ENCODE measurements at regions not wholly inside any gene's neighbourhood (a gene's known extent, or its start where the extent isn't known, plus 50 kb on each side); places are given as distances from the start of the nearest gene placed in this dataset.

DNA sequence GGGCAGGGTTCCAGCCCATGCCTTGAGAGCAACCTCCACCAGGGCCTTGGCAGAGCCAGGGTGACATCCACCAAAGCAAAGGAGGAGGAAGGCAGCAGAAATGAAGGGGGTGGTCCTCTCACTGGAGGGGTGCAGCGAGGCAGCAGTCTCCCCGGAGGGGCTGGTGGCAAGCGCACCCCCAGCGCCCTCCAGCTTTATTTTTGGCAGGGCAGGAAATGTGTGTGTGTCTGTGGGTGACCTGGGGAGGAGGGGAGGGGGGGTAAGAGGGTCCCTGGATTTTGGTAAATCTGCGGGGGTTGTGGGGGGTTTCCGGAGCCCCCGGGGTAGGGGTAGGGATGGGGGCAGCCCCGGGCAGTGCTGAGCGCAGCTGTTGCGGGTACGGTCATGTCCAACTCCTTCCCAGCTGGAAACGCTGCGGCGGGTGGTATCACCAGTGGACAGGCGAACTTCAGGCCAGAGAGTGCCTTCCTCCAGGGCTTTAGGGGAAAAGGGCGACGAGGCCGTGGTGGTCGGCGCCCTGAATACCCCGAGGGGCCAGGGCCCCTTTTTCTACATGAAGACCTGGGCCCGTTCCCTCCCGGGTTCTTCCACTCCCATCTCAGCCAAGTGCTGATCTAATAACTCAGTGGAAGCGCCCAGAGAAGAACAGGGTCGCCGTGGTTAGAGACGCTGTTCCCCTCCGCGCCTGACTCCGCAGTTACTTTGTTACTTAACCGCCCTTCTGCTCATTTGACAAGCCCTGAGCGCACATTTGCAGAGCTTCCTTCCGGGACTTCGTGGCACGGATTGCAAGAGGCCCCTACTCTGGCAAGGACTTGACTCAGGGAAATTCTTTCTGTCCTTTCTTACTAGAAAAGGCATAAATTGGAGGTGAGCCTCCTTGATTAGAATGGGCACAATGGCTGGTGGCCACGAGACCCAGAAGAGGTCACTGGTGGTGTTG lies 55.2 kb downstream of the FOS start:
- DNase-seq (ENCODE audit: low spot score) = no peak

DNA sequence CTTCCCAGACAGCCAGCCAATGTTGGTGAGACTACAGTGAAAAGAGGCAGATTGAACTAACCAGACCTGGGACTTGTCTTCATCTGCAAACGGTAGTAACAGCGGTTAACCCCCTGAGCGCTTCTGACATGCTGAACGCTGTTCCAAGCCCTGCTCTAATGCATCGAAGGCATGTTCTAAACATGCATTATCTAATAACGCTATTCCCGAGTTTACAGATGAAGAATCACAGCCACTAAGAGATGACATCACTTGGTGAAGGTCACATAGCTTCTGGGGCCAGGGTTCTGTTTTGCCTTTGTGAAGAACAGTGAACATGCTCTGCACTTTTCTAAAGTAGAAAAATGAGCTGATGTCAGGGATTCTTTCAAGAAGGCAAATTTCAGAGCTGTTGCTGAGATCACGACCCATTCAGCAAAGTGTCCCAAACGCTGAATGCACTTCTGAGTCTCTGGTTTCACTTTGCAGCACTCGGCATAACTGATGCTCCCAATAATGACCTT lies 56.0 kb downstream of the FOS start:
- DNase-seq (ENCODE audit: low spot score) = no peak

DNA sequence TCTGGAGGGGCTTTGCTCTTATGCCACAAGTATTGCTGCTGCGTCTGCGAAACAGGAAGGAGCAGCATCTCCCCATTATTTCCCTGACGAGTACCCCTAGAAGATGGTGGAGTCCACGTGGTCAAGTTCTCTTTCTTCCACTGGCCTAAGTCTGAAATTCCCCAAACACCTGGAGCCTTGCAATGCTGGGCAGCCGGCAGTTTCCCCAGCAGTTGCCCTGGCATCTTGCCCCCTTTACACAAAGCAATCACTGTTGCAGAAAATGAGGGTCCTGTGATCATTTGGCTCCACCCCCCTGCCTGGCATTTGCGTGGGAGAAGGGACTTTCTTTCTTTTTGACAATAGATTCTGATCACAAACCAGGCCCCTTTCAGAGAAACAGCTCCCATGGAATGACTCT lies 56.9 kb downstream of the FOS start:
- DNase-seq (ENCODE audit: low spot score) = peak; percentile 39

DNA sequence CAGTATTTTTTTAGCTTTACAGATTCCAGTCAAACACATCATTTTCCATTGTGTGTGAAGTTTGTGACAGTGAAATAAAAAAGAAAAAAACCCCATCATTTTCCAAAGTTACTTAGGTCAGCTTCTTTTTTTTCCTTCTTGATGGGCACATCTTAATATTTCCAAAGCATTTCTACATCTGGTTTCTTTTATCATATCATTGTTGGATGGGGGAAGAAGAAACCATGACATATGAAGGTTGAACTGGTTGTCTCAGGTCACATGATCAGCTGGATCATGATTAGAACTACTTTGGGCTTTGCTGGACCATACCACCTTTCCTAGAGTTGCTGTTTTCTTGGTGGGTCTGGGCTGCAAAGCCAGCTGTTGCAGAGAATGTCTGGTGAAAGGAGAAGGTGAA lies 59.8 kb downstream of the FOS start:
- DNase-seq (ENCODE audit: low spot score) = no peak

DNA sequence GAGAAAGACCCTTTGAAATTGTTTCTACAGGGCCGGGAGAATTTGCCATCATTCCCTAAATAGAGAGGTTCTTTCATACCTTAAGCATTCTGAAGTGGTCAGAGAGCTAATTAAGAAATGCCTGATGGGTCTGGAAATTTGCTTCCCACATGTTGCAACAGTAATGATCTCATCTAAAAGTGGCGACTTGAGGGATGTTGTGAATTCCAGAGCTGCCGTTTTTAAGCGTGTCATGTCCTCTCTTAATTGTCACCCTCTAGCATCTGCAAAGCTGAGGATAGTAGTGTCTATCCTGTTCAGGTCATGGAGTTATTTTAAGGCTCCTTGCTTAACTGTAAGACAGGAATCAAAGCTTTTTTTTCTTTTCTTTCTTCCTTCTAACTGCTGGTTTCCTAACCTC lies 60.4 kb downstream of the FOS start:
- no peak for DNase-seq (ENCODE audit: low spot score)

DNA sequence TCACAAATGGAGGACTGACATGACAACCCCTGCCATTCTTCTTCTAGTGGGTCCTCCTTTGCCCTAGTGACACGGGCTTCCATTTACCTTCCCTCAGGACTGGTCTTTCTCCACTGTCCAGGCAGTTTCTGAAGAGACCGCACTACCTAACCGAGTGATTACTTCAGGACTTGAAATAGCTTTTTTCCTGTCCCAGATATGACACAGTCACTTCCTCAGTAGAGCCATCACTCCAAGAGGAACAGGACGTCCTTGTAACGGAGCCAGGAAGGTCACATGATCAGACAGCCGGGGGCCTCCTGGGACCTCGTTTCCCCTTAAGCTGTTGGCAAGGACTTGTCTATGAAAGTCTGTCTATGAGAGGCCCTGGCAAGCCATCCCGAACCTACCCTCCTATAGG lies 62.3 kb downstream of the FOS start:
- DNase-seq (ENCODE audit: low spot score) = no peak

DNA sequence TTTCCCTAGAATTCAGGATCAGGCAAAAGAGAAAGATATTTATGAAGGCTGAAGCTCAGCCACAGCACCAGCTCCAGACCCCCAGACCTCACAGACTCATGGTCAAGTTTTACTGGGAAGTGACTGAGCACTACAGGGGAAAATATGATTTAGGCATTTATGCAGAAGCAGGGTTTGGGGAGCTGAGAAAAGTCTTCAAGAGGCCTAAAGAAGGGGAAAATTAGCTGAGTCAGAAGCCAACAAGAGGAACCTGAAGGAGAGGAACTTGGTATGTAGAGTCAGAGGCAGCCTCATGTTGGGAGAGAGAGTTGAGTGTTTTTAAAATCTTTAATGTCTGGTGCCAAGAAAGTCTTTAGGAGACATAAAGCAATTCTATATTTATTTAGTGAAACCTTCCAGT lies 63.0 kb downstream of the FOS start:
- DNase-seq (ENCODE audit: low spot score) = no peak

DNA sequence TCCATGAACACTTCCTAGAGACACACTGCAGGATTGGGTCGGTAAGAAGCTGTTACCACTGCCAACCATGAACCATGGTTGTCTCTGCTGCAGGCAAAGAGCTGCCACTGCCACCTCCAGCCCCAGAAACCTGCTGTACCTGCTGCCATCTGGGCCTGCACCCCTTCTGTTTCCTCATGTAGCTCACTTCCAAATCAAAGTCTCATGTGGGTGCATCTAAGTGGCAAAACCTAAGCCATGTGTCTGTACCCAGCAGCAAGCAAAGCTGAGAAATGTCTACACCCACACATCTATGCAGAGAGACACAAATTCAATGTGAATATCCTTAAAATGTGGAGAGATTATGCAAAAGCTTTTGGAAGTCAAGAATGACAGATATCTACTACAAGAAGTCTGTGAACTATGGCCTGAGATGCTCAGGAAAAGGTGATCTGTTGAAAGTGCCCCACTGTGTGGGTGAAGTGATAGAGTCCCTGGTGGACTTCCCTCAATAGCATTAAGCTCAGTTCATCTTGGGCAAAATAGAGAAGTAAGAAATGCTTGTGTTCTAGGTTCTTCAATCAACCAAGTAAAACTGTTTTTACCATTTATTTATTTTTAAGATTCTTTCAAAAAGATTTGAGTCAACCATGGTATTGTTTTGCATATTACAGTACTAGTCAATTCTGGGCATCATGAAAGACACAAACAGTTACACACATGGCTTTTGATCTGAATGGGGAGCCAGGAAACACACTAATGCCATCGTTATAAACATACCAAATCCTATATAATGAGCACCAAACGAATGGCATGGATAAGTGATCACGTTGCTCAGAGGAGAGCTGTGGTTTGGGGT lies 64.4 kb downstream of the FOS start:
- no peak for DNase-seq (ENCODE audit: low spot score)

DNA sequence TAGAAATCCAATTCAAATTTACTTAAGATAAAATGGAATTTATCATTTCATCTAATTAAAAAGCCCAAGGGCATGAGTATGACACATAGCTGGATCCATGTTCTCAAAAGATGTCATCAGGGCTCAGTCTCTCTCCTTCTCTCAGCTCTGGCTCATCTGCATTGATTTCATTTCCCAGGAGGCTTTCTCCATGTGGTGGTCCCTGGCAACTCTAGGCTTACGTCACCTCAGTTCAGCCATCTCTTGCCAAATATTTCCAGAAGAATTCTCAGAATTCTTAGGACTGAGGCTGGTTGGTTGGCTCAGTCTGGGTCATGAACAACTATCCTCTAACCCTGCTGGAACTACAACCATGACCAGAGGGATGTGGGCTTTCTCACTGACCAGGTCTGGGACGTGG lies 65.3 kb downstream of the FOS start:
- DNase-seq (ENCODE audit: low spot score) = no peak

DNA sequence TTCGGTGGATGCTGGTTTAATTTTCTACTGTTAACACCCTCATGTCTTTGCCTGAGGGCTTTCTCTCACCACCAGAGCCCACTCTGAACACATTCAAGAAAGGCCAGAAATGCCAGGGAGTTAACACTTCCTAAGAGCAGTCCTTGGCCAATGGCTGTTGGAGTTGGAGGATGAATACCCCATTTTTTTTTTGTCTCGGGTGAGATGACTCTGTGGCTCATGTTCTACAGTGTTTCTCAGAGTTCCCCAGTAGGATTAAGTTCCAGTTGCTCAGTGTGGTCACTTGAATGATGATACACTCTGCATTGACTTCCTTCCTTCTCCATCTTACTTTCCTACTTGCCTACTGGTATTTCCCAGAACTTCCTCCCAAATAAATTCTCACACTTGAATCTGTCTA lies 65.8 kb downstream of the FOS start:
- no peak for DNase-seq (ENCODE audit: low spot score)

DNA sequence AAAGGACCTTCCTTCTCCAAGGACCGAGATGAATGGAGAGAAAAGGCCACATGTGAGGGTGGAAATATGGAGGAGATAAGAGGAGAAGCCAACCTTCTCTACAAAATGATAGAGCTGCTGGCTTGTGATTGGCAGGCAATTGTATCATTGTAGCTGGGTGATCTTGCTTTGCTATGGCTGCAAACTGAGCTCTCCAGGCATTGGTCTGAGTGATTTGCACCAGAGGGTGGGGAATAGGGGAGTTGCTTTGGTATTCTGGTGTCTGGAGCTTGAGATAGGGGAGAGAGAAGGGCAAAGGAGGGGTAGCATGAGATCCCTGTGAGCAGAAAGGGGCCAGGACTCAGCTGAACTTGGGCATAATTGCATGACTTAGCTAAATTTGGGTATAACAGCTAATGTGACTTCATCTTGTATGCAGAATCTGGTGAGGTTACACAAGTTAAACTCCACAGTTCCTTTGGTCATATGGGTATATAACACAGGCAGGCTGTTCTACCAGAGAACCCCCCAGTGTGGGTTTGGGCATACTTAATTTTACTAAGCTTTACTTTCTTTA lies 72.0 kb downstream of the FOS start:
- DNase-seq (ENCODE audit: low spot score) = no peak

DNA sequence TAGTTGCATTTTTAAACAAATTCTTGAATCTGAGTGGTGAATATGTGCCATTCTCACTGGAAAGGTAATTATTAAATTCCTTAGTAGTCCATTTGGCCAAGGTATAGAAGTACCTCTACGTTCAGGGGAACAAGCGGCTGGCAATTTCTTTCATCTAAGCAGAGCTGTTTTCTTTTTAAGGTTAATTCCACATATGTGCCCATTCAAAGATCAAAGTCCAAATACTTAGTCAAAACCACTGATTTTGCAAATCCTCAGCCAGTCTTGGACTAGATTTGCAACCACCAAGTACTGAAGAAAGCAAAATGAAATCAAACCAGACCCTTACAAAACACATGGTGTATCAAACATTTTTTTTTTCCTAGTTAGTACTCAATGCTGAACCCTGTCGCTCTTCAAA lies 68.7 kb upstream of the JDP2 start:
- DNase-seq (ENCODE audit: low spot score) = no peak

DNA sequence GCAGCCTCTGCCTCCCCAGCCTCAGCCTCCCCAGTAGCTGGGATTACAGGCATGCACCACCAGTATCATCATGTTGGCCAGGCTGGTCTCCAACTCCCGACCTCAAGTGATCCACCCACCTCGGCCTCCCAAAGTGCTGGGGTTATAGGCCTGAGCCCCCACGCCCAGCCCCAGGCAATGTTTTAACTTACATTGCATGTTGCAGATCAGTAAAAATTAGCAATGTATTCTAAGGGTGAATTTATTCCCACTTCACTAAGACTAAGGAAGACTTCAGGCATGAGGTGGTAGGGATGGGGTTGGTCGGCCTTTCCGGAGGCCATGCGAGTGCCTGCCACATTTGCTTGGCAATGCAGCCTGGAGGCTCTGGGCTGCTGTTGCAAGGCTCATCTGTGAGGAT lies 66.8 kb upstream of the JDP2 start:
- DNase-seq (ENCODE audit: low spot score) = no peak

DNA sequence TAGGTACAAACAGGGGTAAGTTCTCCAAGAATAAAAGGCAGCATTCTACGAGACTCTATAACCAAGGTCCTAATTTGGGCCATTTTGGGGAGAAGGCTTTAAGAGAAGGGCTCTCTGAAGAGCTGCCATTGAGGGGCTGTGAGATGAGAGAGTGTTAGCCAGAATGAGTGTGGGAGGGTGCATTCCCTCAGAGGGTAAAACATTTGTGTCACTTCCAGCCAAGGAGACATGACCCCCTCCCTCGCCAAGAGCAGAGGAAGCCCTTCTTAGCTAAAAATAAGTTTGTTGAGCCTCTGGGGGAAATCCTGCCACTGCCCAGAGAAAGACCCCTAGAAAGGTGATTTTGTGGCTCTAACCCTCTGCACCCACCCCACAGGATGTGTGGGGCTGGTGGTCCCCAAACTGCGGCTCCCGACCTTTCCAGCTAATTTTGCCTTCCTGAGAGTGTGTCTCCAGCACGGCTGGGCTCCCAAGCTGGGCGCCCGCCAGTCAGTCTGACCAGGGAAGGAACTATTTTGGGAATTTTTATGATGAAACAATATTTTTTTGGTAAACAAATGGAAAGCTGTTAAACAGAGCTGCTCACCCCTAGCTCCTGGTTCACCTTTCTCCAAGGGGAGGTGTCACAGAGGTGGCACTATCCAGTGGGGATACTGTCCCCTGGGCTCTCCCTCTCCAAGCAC lies 65.9 kb upstream of the JDP2 start:
- no peak for DNase-seq (ENCODE audit: low spot score)

DNA sequence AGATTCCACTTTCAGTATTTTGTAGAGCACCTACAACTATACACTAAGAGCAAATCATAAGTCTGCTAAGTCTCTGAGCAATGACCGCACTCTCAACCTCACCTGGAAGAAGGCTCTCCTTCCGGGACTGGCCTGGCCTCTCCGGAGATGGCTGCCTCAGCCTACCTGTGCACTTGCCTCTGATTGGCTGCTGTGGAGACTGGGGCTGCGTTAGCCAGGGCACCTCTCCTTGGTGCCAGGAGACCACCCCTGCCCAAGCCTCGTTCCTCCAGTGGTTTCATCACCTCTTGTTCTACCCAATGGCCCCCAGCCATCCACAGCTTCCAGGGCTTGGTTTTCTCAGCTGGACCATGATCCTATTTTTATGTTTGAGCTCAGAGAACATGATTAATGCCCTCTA lies 64.7 kb upstream of the JDP2 start:
- no peak for DNase-seq (ENCODE audit: low spot score)

DNA sequence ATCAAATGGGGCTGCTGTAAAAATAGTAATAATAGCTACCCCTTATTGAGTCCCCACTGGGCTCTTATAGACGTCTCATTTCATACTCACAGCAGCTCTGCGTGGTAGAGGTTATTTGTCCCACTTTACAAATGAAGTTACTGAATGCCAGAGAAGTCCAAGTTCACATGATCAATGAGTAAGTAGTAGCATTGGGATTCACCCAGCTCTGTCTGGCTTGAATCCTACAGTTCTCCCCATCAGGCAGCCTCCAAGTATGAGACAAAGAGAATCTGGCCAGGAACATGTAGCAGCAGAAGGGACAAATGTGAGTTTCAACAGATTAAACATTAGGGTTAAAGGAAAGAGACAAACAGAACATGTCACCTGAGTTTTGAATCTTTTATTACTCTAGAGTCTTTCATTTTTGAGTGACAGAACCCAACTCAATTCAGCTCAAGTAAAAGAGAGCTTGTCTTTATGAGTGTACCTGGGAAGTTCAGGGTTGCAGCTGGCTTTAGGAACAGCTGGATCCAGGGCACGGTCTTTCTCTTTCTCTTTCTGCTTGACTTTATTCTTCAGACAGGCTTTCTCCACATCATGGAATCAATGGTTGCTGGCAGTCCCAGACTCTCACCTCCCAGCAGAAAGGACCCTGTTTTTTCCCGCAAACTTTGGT lies 64.1 kb upstream of the JDP2 start:
- no peak for DNase-seq (ENCODE audit: low spot score)

DNA sequence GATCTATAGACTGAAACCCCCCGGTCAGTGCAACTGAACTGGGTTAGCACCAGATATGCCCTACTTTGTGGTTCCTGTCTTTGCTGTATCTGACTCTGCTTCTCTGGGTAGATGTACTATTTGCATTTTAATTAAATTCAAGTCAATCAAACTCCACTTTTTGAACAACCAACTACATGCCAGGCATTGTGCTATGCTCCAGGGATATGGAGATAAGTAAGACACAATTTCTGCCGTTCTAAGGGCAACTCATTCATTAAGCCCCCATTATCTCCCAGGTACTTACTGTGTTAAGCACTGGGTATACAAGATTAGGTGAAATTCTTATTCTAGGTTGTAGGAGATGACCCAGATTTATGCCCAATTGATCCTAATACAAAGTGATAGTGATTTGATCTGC lies 62.7 kb upstream of the JDP2 start:
- DNase-seq (ENCODE audit: low spot score) = no peak

DNA sequence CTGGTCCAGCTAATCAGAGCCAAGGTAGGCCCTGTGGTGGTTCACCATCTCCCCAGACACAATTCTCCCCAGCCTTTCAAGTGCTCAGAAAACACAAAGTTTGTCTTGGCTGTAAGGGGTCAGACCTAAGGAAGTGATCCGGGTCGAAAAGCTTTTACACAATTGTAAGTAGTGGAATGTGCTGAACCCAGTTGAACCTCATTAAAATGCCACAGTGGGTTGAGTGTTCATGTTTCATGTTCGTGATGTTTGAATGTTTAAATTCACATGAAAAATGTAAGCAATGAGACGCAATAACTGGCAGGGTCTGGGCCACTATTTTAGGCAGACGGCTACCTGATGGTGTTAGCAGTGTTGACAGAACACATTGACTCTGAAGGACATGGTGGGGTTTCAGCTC lies 60.9 kb upstream of the JDP2 start:
- DNase-seq (ENCODE audit: low spot score) = no peak

DNA sequence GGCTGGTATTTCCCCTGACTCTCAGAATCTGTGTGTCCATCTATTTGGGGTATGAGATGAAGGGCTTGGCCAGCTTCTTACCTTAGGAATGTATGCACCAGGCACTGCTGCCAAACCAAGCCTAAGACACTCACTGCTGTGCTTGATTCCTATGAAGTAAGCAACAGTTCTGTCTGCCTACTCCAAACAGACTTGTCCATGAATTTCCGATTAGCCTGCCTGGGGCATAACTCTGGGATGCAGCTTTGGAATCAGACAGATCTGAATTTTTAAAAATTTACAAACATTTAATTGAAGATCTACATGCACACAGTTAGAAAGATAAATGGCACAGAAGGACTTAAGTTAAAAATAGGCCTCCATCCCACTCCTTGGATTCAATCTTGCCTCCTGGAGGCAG lies 59.5 kb upstream of the JDP2 start:
- no peak for DNase-seq (ENCODE audit: low spot score)

DNA sequence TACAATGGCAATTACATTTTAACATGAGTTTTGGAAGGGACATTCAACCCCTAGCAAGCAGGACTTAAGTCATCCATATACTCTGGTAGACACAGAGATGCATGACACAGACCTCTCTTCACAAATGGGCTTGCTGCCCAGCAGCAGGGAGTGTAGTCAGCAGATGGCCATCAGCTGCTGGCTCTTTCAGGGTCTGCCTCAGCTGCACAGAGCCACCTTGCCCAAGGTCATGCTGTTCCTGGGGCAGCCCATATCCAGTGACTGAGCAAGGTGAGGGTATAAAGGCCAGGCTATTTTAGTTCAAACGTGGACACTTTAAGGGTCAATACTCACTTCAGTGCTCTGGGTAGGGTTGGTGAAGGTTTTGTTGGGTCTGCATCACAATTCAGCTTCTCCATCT lies 58.3 kb upstream of the JDP2 start:
- DNase-seq (ENCODE audit: low spot score) = no peak

DNA sequence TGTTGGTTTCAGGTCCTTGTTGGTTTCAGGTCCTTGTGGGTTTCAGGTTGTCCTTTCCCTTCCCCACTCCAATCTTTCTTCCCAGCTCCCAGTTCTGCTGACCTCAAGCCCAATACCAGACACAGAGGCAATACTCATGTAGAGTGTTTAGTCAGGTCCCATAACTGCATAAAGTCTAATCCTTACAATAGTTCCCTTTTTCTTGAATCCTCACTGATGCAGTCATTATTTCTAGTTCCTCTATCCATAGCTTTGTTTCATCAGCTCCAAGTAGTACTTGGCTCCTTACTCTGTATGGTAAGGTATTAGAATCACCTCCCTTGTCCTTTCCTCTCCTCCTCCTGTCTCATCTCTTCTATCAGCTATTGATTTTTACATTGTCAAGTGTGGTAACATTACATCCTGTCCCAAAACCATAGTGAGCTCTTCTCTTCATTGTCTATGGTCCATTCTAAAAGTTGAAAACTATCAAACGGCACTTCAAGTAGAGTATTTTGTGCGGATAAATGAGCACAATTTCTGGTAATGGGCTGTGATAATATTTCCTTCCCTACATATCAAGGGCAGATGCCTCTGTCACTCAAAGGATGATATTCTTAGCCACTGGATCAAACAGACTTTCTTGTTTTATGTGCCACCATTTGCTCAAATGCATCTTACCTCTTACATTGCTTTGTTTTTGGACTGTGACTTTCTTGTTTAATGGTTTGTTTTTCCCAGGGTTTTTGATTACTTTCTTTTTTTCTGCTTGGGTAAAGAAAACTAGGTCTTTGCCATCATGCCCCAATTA lies 57.2 kb upstream of the JDP2 start:
- DNase-seq (ENCODE audit: low spot score) = no peak

All from iPS-NIHi11 (cell line).